ENCODE measurements at regions not wholly inside any gene's neighbourhood (a gene's known extent, or its start where the extent isn't known, plus 50 kb on each side); places are given as distances from the start of the nearest gene placed in this dataset.

DNA sequence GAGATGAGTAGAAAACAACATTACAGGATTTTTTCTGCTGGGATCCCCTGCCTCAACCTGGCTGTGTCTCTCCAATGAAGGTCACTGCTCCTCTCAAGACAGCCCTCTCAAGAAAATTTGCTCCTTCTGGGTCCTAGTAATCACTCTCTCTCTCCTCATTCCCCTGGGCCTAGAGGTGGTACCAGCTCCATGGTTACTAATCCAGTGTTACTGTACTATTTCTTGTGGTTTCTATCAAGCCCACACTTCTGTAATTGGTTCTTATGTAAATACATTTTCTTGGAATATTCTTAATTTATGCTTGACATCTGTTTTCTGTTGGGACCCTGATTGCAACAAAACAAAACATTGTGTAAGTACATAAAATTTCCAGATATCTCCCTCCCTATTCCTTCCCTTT is 123.8 kb upstream of the RORB start:
- peak; percentile 72 for ATAC-seq (ENCODE audit: insufficient read depth, low read depth)

GRCh38 chr9:74379718-74380117 is 117.4 kb upstream of the RORB start:
- TF ChIP-seq CTCF (IDR thresholded peaks at IDR 0.05; ENCODE audit: borderline replicate concordance, extremely low read depth, low read length, poor library complexity, severe bottlenecking): peak; percentile 71
- no peak for TF ChIP-seq EZH2 (IDR thresholded peaks at IDR 0.05; ENCODE audit: borderline replicate concordance, low read depth, low read length, severe bottlenecking)
- H3K9ac ChIP-seq (ENCODE audit: low read depth, low read length): no peak overlapping the region
- DNase-seq: peak; percentile 64
- 0 out of 4 replicates have a peak overlapping the region, but pooled peaks of 1 of the 2 experiments have one; percentile 31 for H3K4me3 ChIP-seq (ENCODE audit: low read depth in 1 of 2, low read length in 2 of 2)
- no peaks in the 10 kb centered on the region for H3K79me2 ChIP-seq (ENCODE audit: insufficient read depth, low read length)
- H4K20me1 ChIP-seq (ENCODE audit: insufficient read depth, low read length): no peaks in the 10 kb centered on the region
- H3K4me2 ChIP-seq (ENCODE audit: insufficient read depth, low read length): peak overlapping the region; percentile 54
- H3K27me3 ChIP-seq (ENCODE audit: insufficient read depth, low read length, poor library complexity): no peaks in the 10 kb centered on the region
- peaks cover 31% of the 10 kb centered on the region for H3K4me1 ChIP-seq (ENCODE audit: insufficient read depth, low read length)
- peak; percentile 89 for ATAC-seq (ENCODE audit: insufficient read depth, low read depth)
- H2AFZ ChIP-seq (ENCODE audit: low read depth, low read length): peak overlapping the region; percentile 86
- H3K27ac ChIP-seq (ENCODE audit: low read length): peak overlapping the region; percentile 84
- H3K9me3 ChIP-seq (ENCODE audit: insufficient read depth, low read length, severe bottlenecking): no peaks in the 10 kb centered on the region
- H3K36me3 ChIP-seq (ENCODE audit: insufficient read depth, low read length): no peaks in the 10 kb centered on the region

More for the DNA sequence above, 123.8 kb upstream of the RORB start:
- no peak for DNase-seq
- no peak overlapping the region for H3K4me3 ChIP-seq (ENCODE audit: low read depth in 1 of 2, low read length in 2 of 2)
- TF ChIP-seq EZH2 (IDR thresholded peaks at IDR 0.05; ENCODE audit: borderline replicate concordance, low read depth, low read length, severe bottlenecking): no peak
- TF ChIP-seq CTCF (IDR thresholded peaks at IDR 0.05; ENCODE audit: borderline replicate concordance, extremely low read depth, low read length, poor library complexity, severe bottlenecking): no peak
- H3K9ac ChIP-seq (ENCODE audit: low read depth, low read length): no peak overlapping the region
- H3K4me2 ChIP-seq (ENCODE audit: insufficient read depth, low read length): no peak overlapping the region
- H3K79me2 ChIP-seq (ENCODE audit: insufficient read depth, low read length): no peaks in the 10 kb centered on the region
- H2AFZ ChIP-seq (ENCODE audit: low read depth, low read length): no peak overlapping the region
- H3K4me1 ChIP-seq (ENCODE audit: insufficient read depth, low read length): peaks cover 34% of the 10 kb centered on the region
- no peaks in the 10 kb centered on the region for H3K9me3 ChIP-seq (ENCODE audit: insufficient read depth, low read length, severe bottlenecking)
- no peaks in the 10 kb centered on the region for H4K20me1 ChIP-seq (ENCODE audit: insufficient read depth, low read length)
- H3K27me3 ChIP-seq (ENCODE audit: insufficient read depth, low read length, poor library complexity): no peaks in the 10 kb centered on the region
- no peaks in the 10 kb centered on the region for H3K36me3 ChIP-seq (ENCODE audit: insufficient read depth, low read length)
- peak overlapping the region; percentile 34; the same call in 1 of the 2 replicates for H3K27ac ChIP-seq (ENCODE audit: low read length)

DNA sequence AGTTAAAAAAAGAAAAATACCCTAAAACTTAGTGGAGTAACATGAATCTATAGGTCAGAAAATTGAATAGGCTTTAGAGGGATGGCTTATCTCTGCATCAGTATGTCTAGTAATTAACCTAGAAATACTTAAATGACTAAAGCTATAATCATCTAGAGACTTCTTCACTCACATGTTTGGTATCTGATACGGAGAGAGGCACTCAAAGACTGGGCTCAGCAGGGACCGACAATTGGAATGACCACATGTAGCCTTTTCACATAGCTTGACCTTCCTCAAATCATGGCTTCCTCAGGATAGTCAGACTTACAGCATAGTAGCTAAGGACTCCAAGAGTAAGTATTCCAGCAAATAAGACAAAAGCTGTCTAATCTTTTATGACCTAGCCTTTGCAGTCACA is 105.3 kb upstream of the RORB start:
- Histone ChIP-seq H3K36me3 (ENCODE audit: insufficient read depth, low read length) (no peaks in the 10 kb centered on the region), H3K27me3 (ENCODE audit: insufficient read depth, low read length, poor library complexity) (no peaks in the 10 kb centered on the region), H3K79me2 (ENCODE audit: insufficient read depth, low read length) (no peaks in the 10 kb centered on the region), H3K9ac (ENCODE audit: low read depth, low read length) (no peak overlapping the region), H3K9me3 (ENCODE audit: insufficient read depth, low read length, severe bottlenecking) (no peaks in the 10 kb centered on the region), H3K27ac (ENCODE audit: low read length) (no peak overlapping the region), H3K4me2 (ENCODE audit: insufficient read depth, low read length) (no peak overlapping the region), H4K20me1 (ENCODE audit: insufficient read depth, low read length) (no peaks in the 10 kb centered on the region), H3K4me3 (ENCODE audit: low read depth in 1 of 2, low read length in 2 of 2) (no peak overlapping the region), H2AFZ (ENCODE audit: low read depth, low read length) (no peak overlapping the region), H3K4me1 (ENCODE audit: insufficient read depth, low read length) (no peaks in the 10 kb centered on the region)
- TF ChIP-seq CTCF (IDR thresholded peaks at IDR 0.05; ENCODE audit: borderline replicate concordance, extremely low read depth, low read length, poor library complexity, severe bottlenecking): no peak
- no peak for TF ChIP-seq EZH2 (IDR thresholded peaks at IDR 0.05; ENCODE audit: borderline replicate concordance, low read depth, low read length, severe bottlenecking)
- ATAC-seq (ENCODE audit: insufficient read depth, low read depth) (no peak), DNase-seq (no peak)

DNA sequence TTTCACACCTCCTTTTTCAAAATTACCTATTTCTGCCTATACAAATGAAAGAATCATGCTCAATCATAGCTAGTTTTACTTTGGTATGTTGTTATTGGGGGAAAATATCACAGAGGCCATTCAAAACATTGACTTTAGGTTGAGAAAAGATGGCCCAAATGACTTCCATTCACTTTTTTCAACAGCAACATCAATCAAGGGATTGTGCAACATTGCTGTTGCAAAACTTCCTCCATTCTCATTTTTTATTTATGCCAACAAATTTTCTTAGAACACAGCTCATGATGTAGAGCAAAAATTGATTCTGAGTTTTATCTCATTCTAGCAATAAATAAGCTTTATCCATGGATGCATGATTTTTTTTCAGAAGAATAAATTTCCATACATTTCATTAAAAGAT is 93.6 kb upstream of the RORB start:
- Histone ChIP-seq H4K20me1 (ENCODE audit: insufficient read depth, low read length) (no peaks in the 10 kb centered on the region), H2AFZ (ENCODE audit: low read depth, low read length) (no peak overlapping the region), H3K36me3 (ENCODE audit: insufficient read depth, low read length) (no peaks in the 10 kb centered on the region), H3K9me3 (ENCODE audit: insufficient read depth, low read length, severe bottlenecking) (peaks cover 21% of the 10 kb centered on the region), H3K27ac (ENCODE audit: low read length) (no peak overlapping the region), H3K4me3 (ENCODE audit: low read depth in 1 of 2, low read length in 2 of 2) (no peak overlapping the region), H3K27me3 (ENCODE audit: insufficient read depth, low read length, poor library complexity) (no peaks in the 10 kb centered on the region), H3K4me1 (ENCODE audit: insufficient read depth, low read length) (no peaks in the 10 kb centered on the region), H3K79me2 (ENCODE audit: insufficient read depth, low read length) (no peaks in the 10 kb centered on the region), H3K4me2 (ENCODE audit: insufficient read depth, low read length) (no peak overlapping the region), H3K9ac (ENCODE audit: low read depth, low read length) (no peak overlapping the region)
- ATAC-seq (ENCODE audit: insufficient read depth, low read depth) (no peak), DNase-seq (no peak)
- TF ChIP-seq EZH2 (IDR thresholded peaks at IDR 0.05; ENCODE audit: borderline replicate concordance, low read depth, low read length, severe bottlenecking): no peak
- no peak for TF ChIP-seq CTCF (IDR thresholded peaks at IDR 0.05; ENCODE audit: borderline replicate concordance, extremely low read depth, low read length, poor library complexity, severe bottlenecking)
